C4-2B (cell line): ENCODE measurements at regions not wholly inside any gene's neighbourhood (a gene's known extent, or its start where the extent isn't known, plus 50 kb on each side); places are given as distances from the start of the nearest gene placed in this dataset.

Source experiments
- H3K27ac ChIP-seq: fragments of 450-650 bp; 2 replicates; pipeline ENCODE4 v1.5.1; 2017
- ZFX ChIP-seq: fragments of 450-650 bp; IDR thresholded peaks from 2 replicates; pipeline ENCODE4 v1.6.1; 2017
- TF ChIP-seq, protein P1 (sequence below): fragments of 450-650 bp; conservative IDR thresholded peaks from 2 replicates; pipeline ENCODE4 v1.5.1; 2017; ENCODE audit warnings: mild to moderate bottlenecking

DNA sequence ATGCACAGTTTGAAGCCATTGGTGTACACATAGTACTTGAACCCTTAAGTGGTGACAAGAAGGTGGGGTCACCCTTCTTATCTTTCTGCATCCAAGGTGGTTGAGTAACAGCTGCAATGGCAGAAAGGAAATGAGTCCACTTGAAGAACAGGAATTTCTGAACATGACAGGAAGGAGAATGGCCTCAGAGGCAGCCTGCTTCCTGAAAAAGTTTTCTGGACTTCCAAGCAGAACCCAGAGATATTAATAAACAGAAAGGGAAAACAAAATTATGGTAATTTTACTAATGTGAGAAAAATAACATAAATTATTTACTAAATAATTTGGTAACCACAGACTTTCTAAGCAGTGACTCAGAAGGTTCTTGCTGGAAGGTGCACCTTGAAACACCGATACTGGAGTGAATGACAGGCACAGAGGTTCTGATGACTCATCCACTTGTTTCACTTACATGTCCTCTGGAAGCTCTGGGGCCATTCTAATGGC lies 119.9 kb upstream of the HS3ST1 start:
- no peak overlapping the region for H3K27ac ChIP-seq
- TF ChIP-seq ZFX = no peak
- TF ChIP-seq, protein P1, sequence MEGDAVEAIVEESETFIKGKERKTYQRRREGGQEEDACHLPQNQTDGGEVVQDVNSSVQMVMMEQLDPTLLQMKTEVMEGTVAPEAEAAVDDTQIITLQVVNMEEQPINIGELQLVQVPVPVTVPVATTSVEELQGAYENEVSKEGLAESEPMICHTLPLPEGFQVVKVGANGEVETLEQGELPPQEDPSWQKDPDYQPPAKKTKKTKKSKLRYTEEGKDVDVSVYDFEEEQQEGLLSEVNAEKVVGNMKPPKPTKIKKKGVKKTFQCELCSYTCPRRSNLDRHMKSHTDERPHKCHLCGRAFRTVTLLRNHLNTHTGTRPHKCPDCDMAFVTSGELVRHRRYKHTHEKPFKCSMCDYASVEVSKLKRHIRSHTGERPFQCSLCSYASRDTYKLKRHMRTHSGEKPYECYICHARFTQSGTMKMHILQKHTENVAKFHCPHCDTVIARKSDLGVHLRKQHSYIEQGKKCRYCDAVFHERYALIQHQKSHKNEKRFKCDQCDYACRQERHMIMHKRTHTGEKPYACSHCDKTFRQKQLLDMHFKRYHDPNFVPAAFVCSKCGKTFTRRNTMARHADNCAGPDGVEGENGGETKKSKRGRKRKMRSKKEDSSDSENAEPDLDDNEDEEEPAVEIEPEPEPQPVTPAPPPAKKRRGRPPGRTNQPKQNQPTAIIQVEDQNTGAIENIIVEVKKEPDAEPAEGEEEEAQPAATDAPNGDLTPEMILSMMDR = no peak

- TF ChIP-seq, protein P1 = no peak
- no peak for TF ChIP-seq ZFX
- H3K27ac ChIP-seq = no peak overlapping the region
Observed at GRCh38 chr4:11546391-11547175, 117.9 kb upstream of the HS3ST1 start.

DNA sequence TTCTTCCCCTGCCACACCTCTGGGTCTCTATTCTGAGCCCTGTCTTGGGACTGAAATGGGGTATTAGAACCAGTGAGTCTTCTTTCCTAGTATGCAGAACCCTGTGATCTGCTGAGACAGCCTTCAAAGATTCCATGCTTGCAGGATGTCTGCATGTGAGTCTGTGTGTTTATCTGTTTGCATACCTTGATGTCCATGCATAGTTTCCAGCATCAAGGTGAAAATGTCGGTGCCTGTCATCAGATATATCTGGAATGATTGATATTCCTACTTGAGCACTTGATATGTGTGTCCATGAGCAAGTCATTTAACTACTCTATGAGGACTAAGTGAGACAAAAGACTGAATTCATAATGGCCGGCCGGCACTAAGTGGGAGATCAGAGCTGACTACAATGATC lies 117.0 kb upstream of the HS3ST1 start:
- TF ChIP-seq, protein P1 = no peak
- TF ChIP-seq ZFX = no peak
- no peak overlapping the region for H3K27ac ChIP-seq

- H3K27ac ChIP-seq = no peak overlapping the region
Observed at GRCh38 chr4:11544211-11544610, 115.5 kb upstream of the HS3ST1 start.

GRCh38 chr4:11543706-11544105 lies 115.0 kb upstream of the HS3ST1 start:
- H3K27ac ChIP-seq = no peak overlapping the region
- TF ChIP-seq, protein P1 = no peak
- no peak for TF ChIP-seq ZFX

More at GRCh38 chr4:11544211-11544610, 115.5 kb upstream of the HS3ST1 start:
- TF ChIP-seq, protein P1 = no peak
- no peak for TF ChIP-seq ZFX

DNA sequence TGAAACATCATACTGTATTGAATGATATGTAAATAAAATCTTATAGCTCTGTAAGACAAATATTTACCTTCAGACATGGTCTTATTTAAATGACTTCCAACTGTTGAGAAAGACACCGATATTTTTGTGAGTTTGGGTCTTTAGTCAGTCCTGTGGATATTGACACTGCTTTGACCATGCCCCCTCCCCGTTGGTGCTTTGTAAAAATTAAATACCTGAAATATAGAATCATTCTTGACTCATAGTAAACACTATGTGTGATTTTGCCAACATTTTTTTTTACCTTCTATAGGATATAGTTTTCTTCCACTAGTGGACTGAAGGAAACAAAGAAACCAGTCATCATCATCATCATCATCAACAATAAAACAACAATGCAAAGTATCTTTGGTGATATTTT lies 114.3 kb upstream of the HS3ST1 start:
- no peak overlapping the region for H3K27ac ChIP-seq
- TF ChIP-seq ZFX = no peak
- TF ChIP-seq, protein P1 = no peak

- no peak overlapping the region for H3K27ac ChIP-seq
- no peak for TF ChIP-seq ZFX
- TF ChIP-seq, protein P1 = no peak
Observed at GRCh38 chr4:11537846-11538245, 109.2 kb upstream of the HS3ST1 start.
